Retinal pigment epithelial cell (primary cell): ENCODE measurements at regions not wholly inside any gene's neighbourhood (a gene's known extent, or its start where the extent isn't known, plus 50 kb on each side); places are given as distances from the start of the nearest gene placed in this dataset.

Source experiments
- DNase-seq: peaks from one replicate; pipeline ENCODE4 v3.0.0-alpha.2; 2010; ENCODE audit warnings: low read depth
- H3K4me3 ChIP-seq: 2 replicates; pipeline ENCODE4 v1.5.1; 2011; ENCODE audit warnings: mild to moderate bottlenecking, low read length, control low read depth, moderate library complexity
- CTCF ChIP-seq: conservative IDR thresholded peaks from 2 replicates; pipeline ENCODE4 v1.5.1; 2011; ENCODE audit warnings: low read depth, low read length, control low read depth, inconsistent platforms

- no peak overlapping the region for H3K4me3 ChIP-seq
- DNase-seq, result no peak
- TF ChIP-seq CTCF, result no peak
Observed at GRCh38 chr12:41706376-41706775, 438.3 kb downstream of the GXYLT1 start.

- H3K4me3 ChIP-seq, result no peak overlapping the region
- TF ChIP-seq CTCF, result no peak
- DNase-seq, result no peak
Observed at GRCh38 chr12:41701943-41702601, 442.6 kb downstream of the GXYLT1 start.

GRCh38 chr12:41700940-41701339 lies 443.7 kb downstream of the GXYLT1 start:
- TF ChIP-seq CTCF, result no peak
- DNase-seq, result no peak
- no peak overlapping the region for H3K4me3 ChIP-seq

- DNase-seq, result no peak
- no peak overlapping the region for H3K4me3 ChIP-seq
- TF ChIP-seq CTCF, result no peak
Observed at GRCh38 chr12:41699658-41700057, 445.0 kb downstream of the GXYLT1 start.

GRCh38 chr12:41697161-41697560 lies 447.5 kb downstream of the GXYLT1 start:
- no peak for DNase-seq
- TF ChIP-seq CTCF, result no peak
- no peak overlapping the region for H3K4me3 ChIP-seq

- DNase-seq, result no peak
- no peak for TF ChIP-seq CTCF
- H3K4me3 ChIP-seq, result no peak overlapping the region
Observed at GRCh38 chr12:41684997-41685396, 459.7 kb downstream of the GXYLT1 start.

- H3K4me3 ChIP-seq, result no peak overlapping the region
- no peak for DNase-seq
- no peak for TF ChIP-seq CTCF
Observed at GRCh38 chr12:41683513-41684240, 461.0 kb downstream of the GXYLT1 start.
